Spleen (tissue), 11 donors: ENCODE measurements at regions not wholly inside any gene's neighbourhood (a gene's known extent, or its start where the extent isn't known, plus 50 kb on each side); places are given as distances from the start of the nearest gene placed in this dataset.

ENCODE experiments used
- DNase-seq: peaks from one replicate; pipeline ENCODE4 v3.0.0-alpha.2; 2020
- H3K27ac ChIP-seq, 8 donors: fragments of 200-600 bp; sonication (generic) in 7 of 8; 1 replicate in 4 of 8; 2 replicates in 4 of 8; pipeline versions ENCODE4 v1.5.0 to v1.8.0; 2016 to 2021; ENCODE audit warnings: inconsistent platforms in 4 of 8, mild to moderate bottlenecking in 4 of 8, moderate library complexity in 1 of 8
- H3K27me3 ChIP-seq, 7 donors: fragments of 200-600 bp; sonication (generic) in 6 of 7; replicated peaks in 1 of 7; 1 replicate in 4 of 7; 2 replicates in 3 of 7; pipeline versions ENCODE4 v1.5.0 to v1.8.0; 2016 to 2021; ENCODE audit warnings: inconsistent platforms in 3 of 7, mild to moderate bottlenecking in 1 of 7
- H3K36me3 ChIP-seq, 6 donors: fragments of 200-600 bp; sonication (generic) in 5 of 6; 1 replicate in 4 of 6; 2 replicates in 2 of 6; pipeline versions ENCODE4 v1.5.0 to v1.8.0; 2016 to 2021; ENCODE audit warnings: inconsistent platforms in 2 of 6
- H3K4me1 ChIP-seq, 6 donors: fragments of 200-600 bp; sonication (generic) in 5 of 6; 1 replicate in 3 of 6; 2 replicates in 3 of 6; pipeline versions ENCODE4 v1.5.0 to v1.8.0; 2016 to 2021; ENCODE audit warnings: inconsistent platforms in 3 of 6
- H3K4me3 ChIP-seq, 8 donors: fragments of 200-600 bp; sonication (generic) in 7 of 8; 1 replicate in 4 of 8; 2 replicates in 4 of 8; pipeline versions ENCODE4 v1.5.0 to v1.8.0; 2016 to 2021; ENCODE audit warnings: inconsistent platforms in 4 of 8, mild to moderate bottlenecking in 4 of 8, moderate library complexity in 2 of 8
- H3K9me3 ChIP-seq, 8 donors: fragments of 200-600 bp; sonication (generic) in 7 of 8; 1 replicate in 4 of 8; 2 replicates in 4 of 8; pipeline versions ENCODE4 v1.5.0 to v1.8.0; 2016 to 2021; ENCODE audit warnings: inconsistent platforms in 4 of 8
- POLR2A ChIP-seq, 3 donors: fragments of 450-650 bp; IDR thresholded peaks; one replicate each; pipeline ENCODE4 v1.5.1; 2017; ENCODE audit warnings: antibody characterized with exemption in 3 of 3, mild to moderate bottlenecking in 1 of 3
- POLR2AphosphoS5 ChIP-seq, 3 donors: sonication (generic); formaldehyde crosslinking; IDR thresholded peaks; one replicate each; pipeline ENCODE4 v1.5.1; 2017; ENCODE audit warnings: antibody characterized with exemption in 3 of 3
- WGBS, 5 donors: extraction: QIAGEN DNeasy Blood & Tissue Kit in 3 of 5; methylation state at CpG; one replicate each; pipeline versions ENCODE4 v1.1.5 to v1.1.7; 2013 to 2018; 5-methylcytosine and 5-hydroxymethylcytosine counted together
- intact Hi-C: fragments of 100-400 bp; cut with DNase I; formaldehyde crosslinking; loops from one replicate; pipeline ENCODE4 v1.15.0; 2023; ENCODE audit warnings: low total_unique reads
- TF ChIP-seq, protein P1 (sequence below), 11 experiments: fragments of 200-600 bp in 7 of 11; fragments of 450-650 bp in 4 of 11; sonication (generic) in 4 of 11; IDR thresholded peaks in 8 of 11; conservative IDR thresholded peaks in 3 of 11; 1 replicate in 7 of 11; 2 replicates in 4 of 11; pipeline versions ENCODE4 v1.4.0 to v1.8.0; 2016 to 2021; ENCODE audit warnings: antibody characterized with exemption in 11 of 11, inconsistent platforms in 4 of 11, mild to moderate bottlenecking in 1 of 11
- donor health status: healthy with polysubstance abuse.
- donor health status: DM: no; HTN: no; CAD: no; lungs with moderate emphysema.
- donor health status: DM: no; HTN: no; CAD: no.
- donor health status: Bipolar disorder and iron deficiency.
- donor health status: healthy.
- donor health status: DM: no; HTN: no; CAD: no.
- donor health status: DM: yes; HTN: yes; CAD: no.

DNA sequence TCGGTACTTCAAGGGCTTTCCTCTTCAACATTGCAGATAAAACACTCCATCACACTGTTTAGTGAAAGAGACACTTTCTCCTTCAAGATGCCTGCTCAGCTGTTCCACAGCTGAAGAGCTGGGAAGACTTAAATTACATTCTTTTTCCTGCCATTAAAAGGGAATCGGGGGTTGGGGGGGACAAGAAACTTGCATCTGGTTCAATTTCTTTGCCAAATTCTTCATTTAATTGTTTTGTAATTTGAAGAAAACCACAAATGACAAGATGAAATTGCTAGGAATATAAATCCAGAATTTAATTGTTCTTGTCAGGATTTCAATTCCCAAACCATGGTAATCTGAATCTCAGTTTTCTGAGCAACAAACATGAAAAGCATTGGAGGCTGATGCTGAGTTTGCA, 478.3 kb downstream of the EBF1 start:
- Histone ChIP-seq H3K4me1 (no peaks in the 10 kb centered on the region), H3K36me3 (no peaks in the 10 kb centered on the region), H3K4me3 (no peak overlapping the region), H3K9me3 (no peaks in the 10 kb centered on the region), H3K27me3 (no peaks in the 10 kb centered on the region), H3K27ac (no peak overlapping the region)
- TF ChIP-seq, protein P1, sequence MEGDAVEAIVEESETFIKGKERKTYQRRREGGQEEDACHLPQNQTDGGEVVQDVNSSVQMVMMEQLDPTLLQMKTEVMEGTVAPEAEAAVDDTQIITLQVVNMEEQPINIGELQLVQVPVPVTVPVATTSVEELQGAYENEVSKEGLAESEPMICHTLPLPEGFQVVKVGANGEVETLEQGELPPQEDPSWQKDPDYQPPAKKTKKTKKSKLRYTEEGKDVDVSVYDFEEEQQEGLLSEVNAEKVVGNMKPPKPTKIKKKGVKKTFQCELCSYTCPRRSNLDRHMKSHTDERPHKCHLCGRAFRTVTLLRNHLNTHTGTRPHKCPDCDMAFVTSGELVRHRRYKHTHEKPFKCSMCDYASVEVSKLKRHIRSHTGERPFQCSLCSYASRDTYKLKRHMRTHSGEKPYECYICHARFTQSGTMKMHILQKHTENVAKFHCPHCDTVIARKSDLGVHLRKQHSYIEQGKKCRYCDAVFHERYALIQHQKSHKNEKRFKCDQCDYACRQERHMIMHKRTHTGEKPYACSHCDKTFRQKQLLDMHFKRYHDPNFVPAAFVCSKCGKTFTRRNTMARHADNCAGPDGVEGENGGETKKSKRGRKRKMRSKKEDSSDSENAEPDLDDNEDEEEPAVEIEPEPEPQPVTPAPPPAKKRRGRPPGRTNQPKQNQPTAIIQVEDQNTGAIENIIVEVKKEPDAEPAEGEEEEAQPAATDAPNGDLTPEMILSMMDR (IDR thresholded peaks at IDR 0.05 in 8 of 11, conservative IDR thresholded peaks at IDR 0.05 in 3 of 11): no peak
- intact Hi-C loops: no loop called here
- no peak for DNase-seq
- WGBS, 5 donors: 63 to 80% (median 68%) methylated on average over 2 of the region's 2 CpGs

DNA sequence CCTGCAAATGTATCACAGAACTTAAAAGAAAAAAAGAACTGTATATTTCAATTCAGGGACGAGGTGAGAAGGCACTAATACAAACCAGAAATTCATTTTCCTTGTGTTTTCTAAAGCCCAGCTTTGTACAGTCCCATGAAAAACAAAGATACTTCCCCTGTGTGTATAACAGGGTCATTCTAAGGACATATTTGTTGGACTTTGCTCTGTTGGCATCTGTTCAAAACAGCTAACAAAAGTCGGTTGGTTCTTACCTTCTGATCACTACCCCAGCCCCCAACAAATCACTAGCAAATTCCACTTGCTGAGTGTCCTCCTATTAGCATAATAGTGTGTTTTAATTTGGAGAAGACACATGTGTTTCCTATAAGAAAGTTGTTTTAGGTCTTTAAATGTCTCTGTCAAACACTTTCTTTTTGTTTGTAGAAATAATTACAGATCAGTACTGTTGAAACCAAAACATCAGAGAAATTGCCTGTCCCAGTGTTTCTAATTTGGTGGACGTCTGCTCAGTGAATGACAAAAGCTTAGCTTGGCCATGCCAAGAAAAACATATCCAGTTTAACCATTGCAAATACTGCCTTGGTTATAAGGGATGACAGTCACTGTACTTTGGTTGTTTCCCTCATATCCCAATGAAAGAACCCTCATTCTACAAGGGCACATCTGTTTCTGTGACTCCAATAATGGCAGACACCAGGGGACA, 480.5 kb downstream of the EBF1 start:
- TF ChIP-seq, protein P1 (IDR thresholded peaks at IDR 0.05 in 8 of 11, conservative IDR thresholded peaks at IDR 0.05 in 3 of 11): no peak
- no peak for TF ChIP-seq POLR2AphosphoS5 (IDR thresholded peaks at IDR 0.05)
- H3K4me1 ChIP-seq: no peaks in the 10 kb centered on the region
- WGBS, 5 donors: 53 to 76% (median 63%) methylated on average over 3 of the region's 3 CpGs
- H3K9me3 ChIP-seq: no peaks in the 10 kb centered on the region
- no peaks in the 10 kb centered on the region for H3K36me3 ChIP-seq
- no peaks in the 10 kb centered on the region for H3K27me3 ChIP-seq
- intact Hi-C loops: no loop called here
- no peak overlapping the region for H3K4me3 ChIP-seq
- no peak overlapping the region for H3K27ac ChIP-seq
- DNase-seq: no peak

DNA sequence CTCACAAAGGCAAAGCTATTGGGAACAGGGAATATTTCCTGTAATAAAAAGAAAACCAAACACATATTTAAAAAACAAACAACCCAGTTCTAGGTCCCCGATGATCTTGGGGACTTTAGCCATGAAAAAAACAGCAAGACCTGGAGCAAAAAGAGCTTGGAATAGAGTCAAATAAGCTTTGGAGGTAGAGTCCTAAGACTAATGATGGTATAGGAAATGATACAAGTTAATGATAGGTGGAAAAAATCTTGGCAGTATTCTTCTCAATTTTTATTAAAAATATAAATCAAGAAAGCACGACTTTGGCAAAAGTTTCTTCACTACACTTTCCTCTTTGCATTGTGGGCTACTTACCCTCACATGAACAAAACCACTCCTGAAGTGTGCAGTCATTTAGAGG, 481.5 kb downstream of the EBF1 start:
- 82 to 95% (median 85%) methylated on average over 2 of the region's 2 CpGs for WGBS, 5 donors
- no peaks in the 10 kb centered on the region for H3K9me3 ChIP-seq
- intact Hi-C loops: no loop called here
- no peaks in the 10 kb centered on the region for H3K27me3 ChIP-seq
- no peaks in the 10 kb centered on the region for H3K36me3 ChIP-seq
- TF ChIP-seq POLR2AphosphoS5 (IDR thresholded peaks at IDR 0.05) (no peak), POLR2A (IDR thresholded peaks at IDR 0.05) (no peak)
- TF ChIP-seq, protein P1 (IDR thresholded peaks at IDR 0.05 in 8 of 11, conservative IDR thresholded peaks at IDR 0.05 in 3 of 11): no peak
- H3K27ac ChIP-seq: no peak overlapping the region
- H3K4me1 ChIP-seq: no peaks in the 10 kb centered on the region
- H3K4me3 ChIP-seq: no peak overlapping the region
- no peak for DNase-seq

GRCh38 chr5:158616707-158617106, 483.0 kb downstream of the EBF1 start:
- H3K4me1 ChIP-seq: no peaks in the 10 kb centered on the region
- no peak for DNase-seq
- H3K27ac ChIP-seq: no peak overlapping the region
- no peaks in the 10 kb centered on the region for H3K36me3 ChIP-seq
- intact Hi-C loops: no loop called here
- H3K4me3 ChIP-seq: no peak overlapping the region
- no peaks in the 10 kb centered on the region for H3K9me3 ChIP-seq
- no peak for TF ChIP-seq POLR2A (IDR thresholded peaks at IDR 0.05)
- TF ChIP-seq POLR2AphosphoS5 (IDR thresholded peaks at IDR 0.05): no peak
- TF ChIP-seq, protein P1 (IDR thresholded peaks at IDR 0.05 in 8 of 11, conservative IDR thresholded peaks at IDR 0.05 in 3 of 11): no peak
- H3K27me3 ChIP-seq: no peaks in the 10 kb centered on the region
